SW480 (cell line): ENCODE measurements at regions not wholly inside any gene's neighbourhood (a gene's known extent, or its start where the extent isn't known, plus 50 kb on each side); places are given as distances from the start of the nearest gene placed in this dataset.

Source experiments
- DNase-seq: peaks from one replicate; pipeline ENCODE4 v3.0.0-alpha.2; 2016; ENCODE audit warnings: low spot score

- no peak for DNase-seq
Observed at GRCh38 chr1:87878873-87879272, 550.2 kb downstream of the LMO4 start.

GRCh38 chr1:87880098-87880760 lies 551.5 kb downstream of the LMO4 start:
- DNase-seq = no peak

GRCh38 chr1:87880764-87881163 lies 552.1 kb downstream of the LMO4 start:
- DNase-seq = no peak

GRCh38 chr1:87883906-87884305 lies 555.2 kb downstream of the LMO4 start:
- DNase-seq = no peak

- no peak for DNase-seq
Observed at GRCh38 chr1:87884581-87884980, 555.9 kb downstream of the LMO4 start.

- DNase-seq = no peak
Observed at GRCh38 chr1:87885278-87886025, 556.8 kb downstream of the LMO4 start.

- DNase-seq = no peak
Observed at GRCh38 chr1:87887100-87887499, 558.4 kb downstream of the LMO4 start.

- no peak for DNase-seq
Observed at GRCh38 chr1:87888446-87888845, 559.8 kb downstream of the LMO4 start.

GRCh38 chr1:87894062-87894461 lies 565.4 kb downstream of the LMO4 start:
- no peak for DNase-seq

GRCh38 chr1:87897481-87897880 lies 568.8 kb downstream of the LMO4 start:
- DNase-seq = no peak

- no peak for DNase-seq
Observed at GRCh38 chr1:87898431-87898830, 569.8 kb downstream of the LMO4 start.

GRCh38 chr1:87899017-87899416 lies 570.3 kb downstream of the LMO4 start:
- DNase-seq = no peak

- DNase-seq = no peak
Observed at GRCh38 chr1:87899746-87900145, 571.1 kb downstream of the LMO4 start.

- DNase-seq = no peak
Observed at GRCh38 chr1:87902830-87903229, 574.1 kb downstream of the LMO4 start.

- DNase-seq = no peak
Observed at GRCh38 chr1:87903242-87903641, 574.6 kb downstream of the LMO4 start.

GRCh38 chr1:87904651-87905050 lies 576.0 kb downstream of the LMO4 start:
- DNase-seq = no peak

- DNase-seq = no peak
Observed at GRCh38 chr1:87905651-87906050, 577.0 kb downstream of the LMO4 start.

GRCh38 chr1:87906078-87906477 lies 577.4 kb downstream of the LMO4 start:
- DNase-seq = no peak

- no peak for DNase-seq
Observed at GRCh38 chr1:87913361-87913760, 584.7 kb downstream of the LMO4 start.

GRCh38 chr1:87914396-87914795 lies 585.7 kb downstream of the LMO4 start:
- no peak for DNase-seq

- no peak for DNase-seq
Observed at GRCh38 chr1:87915771-87916170, 587.1 kb downstream of the LMO4 start.

- no peak for DNase-seq
Observed at GRCh38 chr1:87916965-87917364, 588.3 kb downstream of the LMO4 start.

- DNase-seq = no peak
Observed at GRCh38 chr1:87918398-87918797, 589.7 kb downstream of the LMO4 start.

- DNase-seq = no peak
Observed at GRCh38 chr1:87922885-87923284, 594.2 kb downstream of the LMO4 start.
